AG04449 (cell line): ENCODE measurements at regions not wholly inside any gene's neighbourhood (a gene's known extent, or its start where the extent isn't known, plus 50 kb on each side); places are given as distances from the start of the nearest gene placed in this dataset.

Source experiments
- CTCF ChIA-PET: fragments of 350-600 bp; formaldehyde crosslinking; extraction: SDS; loops from one replicate; lab custom pipeline; 2021; ENCODE audit warnings: antibody characterized with exemption; lab: Yijun Ruan, JAX
- POLR2A ChIA-PET: fragments of 400-600, 350-600 bp; formaldehyde crosslinking; extraction: SDS; loops from one replicate; lab custom pipeline; 2020; ENCODE audit warnings: antibody characterized with exemption, inconsistent platforms; lab: Yijun Ruan, JAX
- DNase-seq: peaks from one replicate; pipeline ENCODE4 v3.0.0-alpha.2; 2010; ENCODE audit warnings: low read depth, low spot score
- H3K4me3 ChIP-seq: 2 replicates; pipeline ENCODE4 v1.5.1; 2011; ENCODE audit warnings: low read depth, mild to moderate bottlenecking, control low read depth, low read length
- CTCF ChIP-seq: IDR thresholded peaks from one replicate; pipeline ENCODE4 v1.5.1; 2011; ENCODE audit warnings: mild to moderate bottlenecking, moderate library complexity, low read length, control low read depth, inconsistent platforms; ENCODE audit not compliant: insufficient read depth; ENCODE audit errors: missing control alignments

- CTCF ChIA-PET, result interaction anchor here (1.1 to 1.2 kb wide), 2 partner anchors 15 to 214 kb away, joined by 3 to 4 read pairs; no protein-coding TSS in a partner anchor
- TF ChIP-seq CTCF, result no peak
- DNase-seq, result no peak
- H3K4me3 ChIP-seq, result no peak overlapping the region
- POLR2A ChIA-PET, result no interaction called here
These were observed 214.7 kb downstream of the TFAP2C start for GRCh38 chr20:56843817-56844216.

GRCh38 chr20:56845546-56846086 lies 216.5 kb downstream of the TFAP2C start:
- DNase-seq, result no peak
- ChIA-PET CTCF (interaction anchor here (1.2 kb wide), 2 partner anchors 10 to 17 kb away, joined by 3 read pairs; no protein-coding TSS in a partner anchor), POLR2A (no interaction called here)
- H3K4me3 ChIP-seq, result no peak overlapping the region
- TF ChIP-seq CTCF, result no peak

GRCh38 chr20:56848561-56848960 lies 219.5 kb downstream of the TFAP2C start:
- DNase-seq, result no peak
- H3K4me3 ChIP-seq, result no peak overlapping the region
- ChIA-PET POLR2A (no interaction called here), CTCF (no interaction called here)
- TF ChIP-seq CTCF, result no peak

- POLR2A ChIA-PET, result no interaction called here
- H3K4me3 ChIP-seq, result no peak overlapping the region
These were observed 222.4 kb downstream of the TFAP2C start for GRCh38 chr20:56851552-56851951.

GRCh38 chr20:56855708-56856107 lies 226.6 kb downstream of the TFAP2C start:
- ChIA-PET POLR2A (no interaction called here), CTCF (no interaction called here)
- no peak overlapping the region for H3K4me3 ChIP-seq
- no peak for TF ChIP-seq CTCF
- DNase-seq, result no peak

More at GRCh38 chr20:56851552-56851951, 222.4 kb downstream of the TFAP2C start:
- no peak for TF ChIP-seq CTCF
- DNase-seq, result no peak
- CTCF ChIA-PET, result interaction anchor here (0.6 kb wide), 1 partner anchor 45 kb away, joined by 3 read pairs; no protein-coding TSS in a partner anchor

GRCh38 chr20:56857950-56858349 lies 228.8 kb downstream of the TFAP2C start:
- no peak for DNase-seq
- CTCF ChIA-PET, result no interaction called here
- no peak overlapping the region for H3K4me3 ChIP-seq
- POLR2A ChIA-PET, result no interaction called here
- TF ChIP-seq CTCF, result no peak
